ENCODE measurements at regions not wholly inside any gene's neighbourhood (a gene's known extent, or its start where the extent isn't known, plus 50 kb on each side); places are given as distances from the start of the nearest gene placed in this dataset.

DNA sequence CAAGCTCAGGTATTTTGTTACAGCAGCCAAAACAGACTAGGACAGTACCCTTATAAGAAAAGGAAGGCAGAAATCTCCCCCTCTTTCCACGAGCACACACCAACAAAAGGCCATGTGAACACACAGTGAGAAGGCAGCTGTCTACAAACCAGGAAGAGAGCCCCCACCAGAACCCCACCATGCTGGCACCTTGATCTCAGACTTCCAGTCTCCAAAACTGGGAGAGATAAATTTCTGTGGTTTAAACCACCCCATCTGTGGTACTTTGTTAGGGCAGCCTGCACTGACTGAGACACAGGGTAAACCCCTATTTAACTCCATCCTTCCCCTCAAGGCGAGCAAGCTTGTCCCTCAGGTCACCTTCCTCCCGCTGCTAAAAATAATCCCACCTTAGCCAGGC lies 475.8 kb upstream of the JARID2 start:
- TF ChIP-seq, protein P1, sequence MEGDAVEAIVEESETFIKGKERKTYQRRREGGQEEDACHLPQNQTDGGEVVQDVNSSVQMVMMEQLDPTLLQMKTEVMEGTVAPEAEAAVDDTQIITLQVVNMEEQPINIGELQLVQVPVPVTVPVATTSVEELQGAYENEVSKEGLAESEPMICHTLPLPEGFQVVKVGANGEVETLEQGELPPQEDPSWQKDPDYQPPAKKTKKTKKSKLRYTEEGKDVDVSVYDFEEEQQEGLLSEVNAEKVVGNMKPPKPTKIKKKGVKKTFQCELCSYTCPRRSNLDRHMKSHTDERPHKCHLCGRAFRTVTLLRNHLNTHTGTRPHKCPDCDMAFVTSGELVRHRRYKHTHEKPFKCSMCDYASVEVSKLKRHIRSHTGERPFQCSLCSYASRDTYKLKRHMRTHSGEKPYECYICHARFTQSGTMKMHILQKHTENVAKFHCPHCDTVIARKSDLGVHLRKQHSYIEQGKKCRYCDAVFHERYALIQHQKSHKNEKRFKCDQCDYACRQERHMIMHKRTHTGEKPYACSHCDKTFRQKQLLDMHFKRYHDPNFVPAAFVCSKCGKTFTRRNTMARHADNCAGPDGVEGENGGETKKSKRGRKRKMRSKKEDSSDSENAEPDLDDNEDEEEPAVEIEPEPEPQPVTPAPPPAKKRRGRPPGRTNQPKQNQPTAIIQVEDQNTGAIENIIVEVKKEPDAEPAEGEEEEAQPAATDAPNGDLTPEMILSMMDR (IDR thresholded peaks at IDR 0.05) = no peak
- TF ChIP-seq POLR2A (IDR thresholded peaks at IDR 0.05) (no peak), EP300 (IDR thresholded peaks at IDR 0.05) (no peak)
